CD14-positive monocyte (primary cell): ENCODE measurements at regions not wholly inside any gene's neighbourhood (a gene's known extent, or its start where the extent isn't known, plus 50 kb on each side); places are given as distances from the start of the nearest gene placed in this dataset.

Source experiments
- DNase-seq, 3 donors: peaks; one replicate each; pipeline ENCODE4 v3.0.0-alpha.2; 2011 to 2022
- H2AFZ ChIP-seq: 2 replicates; pipeline ENCODE4 v1.6.0; 2012; ENCODE audit warnings: mild to moderate bottlenecking, low read depth, low read length, inconsistent platforms; ENCODE audit not compliant: insufficient read depth, poor library complexity, severe bottlenecking
- H3K27ac ChIP-seq, 2 donors: 1 replicate in 1 of 2; 2 replicates in 1 of 2; pipeline ENCODE4 v1.5.1; 2012 to 2013; ENCODE audit warnings: low read length in 2 of 2, control low read depth in 1 of 2, inconsistent platforms in 1 of 2, low read depth in 1 of 2, mild to moderate bottlenecking in 1 of 2
- H3K27me3 ChIP-seq, 2 donors: one replicate each; pipeline versions ENCODE4 v1.6.0 to v1.6.1; 2011 to 2013; ENCODE audit warnings: low read length in 2 of 2; ENCODE audit not compliant: control insufficient read depth in 2 of 2, insufficient read depth in 2 of 2
- H3K36me3 ChIP-seq, 2 donors: replicated peaks in 1 of 2; 1 replicate in 1 of 2; 2 replicates in 1 of 2; pipeline versions ENCODE4 v1.5.1 to v1.6.1; 2012 to 2013; ENCODE audit warnings: low read length in 2 of 2, control low read depth in 1 of 2, inconsistent platforms in 1 of 2, mild to moderate bottlenecking in 1 of 2; ENCODE audit not compliant: insufficient read depth in 2 of 2, control insufficient read depth in 1 of 2
- H3K4me1 ChIP-seq, 2 donors: 1 replicate in 1 of 2; 2 replicates in 1 of 2; pipeline versions ENCODE4 v1.5.1 to v1.6.1; 2012 to 2013; ENCODE audit warnings: low read length in 2 of 2, control low read depth in 1 of 2, inconsistent platforms in 1 of 2, mild to moderate bottlenecking in 1 of 2, moderate library complexity in 1 of 2; ENCODE audit not compliant: insufficient read depth in 2 of 2, control insufficient read depth in 1 of 2
- H3K4me2 ChIP-seq: replicated peaks from 2 replicates; pipeline ENCODE3; 2012; ENCODE audit warnings: low read length, moderate library complexity, mild to moderate bottlenecking; ENCODE audit not compliant: poor library complexity, severe bottlenecking; ENCODE audit errors: extremely low read depth
- H3K4me3 ChIP-seq, 3 experiments: fragments of 200-600 bp in 1 of 3; sonication (generic) in 1 of 3; replicated peaks in 1 of 3; 1 replicate in 2 of 3; 2 replicates in 1 of 3; pipeline ENCODE4 v1.5.1; 2011 to 2013; ENCODE audit warnings: low read length in 3 of 3, mild to moderate bottlenecking in 3 of 3, control low read depth in 2 of 3, low read depth in 2 of 3, inconsistent platforms in 1 of 3, moderate library complexity in 1 of 3
- H3K79me2 ChIP-seq: 2 replicates; pipeline ENCODE4 v1.6.0; 2012; ENCODE audit warnings: mild to moderate bottlenecking, control low read depth, inconsistent platforms, low read length, moderate library complexity; ENCODE audit not compliant: insufficient read depth
- H3K9ac ChIP-seq: 2 replicates; pipeline ENCODE4 v1.6.0; 2017; ENCODE audit warnings: low read length, mild to moderate bottlenecking; ENCODE audit not compliant: insufficient read depth, poor library complexity, severe bottlenecking
- H3K9me3 ChIP-seq, 2 donors: replicated peaks in 1 of 2; 1 replicate in 1 of 2; 2 replicates in 1 of 2; pipeline versions ENCODE4 v1.5.1 to v1.6.1; 2012 to 2013; ENCODE audit warnings: low read length in 2 of 2, control low read depth in 1 of 2; ENCODE audit not compliant: control insufficient read depth in 1 of 2, insufficient read depth in 1 of 2
- H4K20me1 ChIP-seq: 2 replicates; pipeline ENCODE4 v1.6.0; 2012; ENCODE audit warnings: mild to moderate bottlenecking, low read length, control low read depth, moderate library complexity; ENCODE audit not compliant: insufficient read depth
- H3K27ac Mint-ChIP-seq, 7 donors: one replicate each; pipeline ENCODE4 v1.8.0; 2020; ENCODE audit warnings: mild to moderate bottlenecking in 7 of 7, mixed read lengths in 7 of 7, moderate library complexity in 6 of 7, inconsistent platforms in 2 of 7
- H3K27me3 Mint-ChIP-seq, 3 donors: one replicate each; pipeline ENCODE4 v1.8.0; 2021 to 2022; ENCODE audit warnings: low read depth in 3 of 3, mild to moderate bottlenecking in 3 of 3, mixed read lengths in 3 of 3, moderate library complexity in 3 of 3, inconsistent platforms in 1 of 3
- H3K36me3 Mint-ChIP-seq, 2 donors: one replicate each; pipeline ENCODE4 v1.8.0; 2020; ENCODE audit warnings: mixed read lengths in 2 of 2, inconsistent platforms in 1 of 2, mild to moderate bottlenecking in 1 of 2
- H3K4me1 Mint-ChIP-seq: one replicate; pipeline ENCODE4 v1.8.0; 2020; ENCODE audit warnings: mild to moderate bottlenecking, mixed read lengths
- H3K4me3 Mint-ChIP-seq, 2 donors: one replicate each; pipeline ENCODE4 v1.8.0; 2020; ENCODE audit warnings: mild to moderate bottlenecking in 2 of 2, mixed read lengths in 2 of 2, moderate library complexity in 1 of 2
- H3K9me3 Mint-ChIP-seq, 7 donors: one replicate each; pipeline ENCODE4 v1.8.0; 2020 to 2022; ENCODE audit warnings: mixed read lengths in 7 of 7, mild to moderate bottlenecking in 6 of 7, moderate library complexity in 6 of 7, inconsistent platforms in 2 of 7
- WGBS: methylation state at CpG from one replicate; pipeline ENCODE4 v1.1.5; 2013; ENCODE audit warnings: missing lambda C conversion rate; ENCODE audit not compliant: insufficient coverage; 5-methylcytosine and 5-hydroxymethylcytosine counted together
- intact Hi-C, 2 donors: fragments of 100-400 bp; cut with micrococcal nuclease; formaldehyde crosslinking; loops; one replicate each; pipeline versions ENCODE4 v1.15.0 to v1.15.1; 2023
- TF ChIP-seq, protein P1 (sequence below): fragments of 200-600 bp; IDR thresholded peaks from one replicate; pipeline ENCODE4 v1.8.0; 2022; ENCODE audit warnings: antibody characterized with exemption, mild to moderate bottlenecking

DNA sequence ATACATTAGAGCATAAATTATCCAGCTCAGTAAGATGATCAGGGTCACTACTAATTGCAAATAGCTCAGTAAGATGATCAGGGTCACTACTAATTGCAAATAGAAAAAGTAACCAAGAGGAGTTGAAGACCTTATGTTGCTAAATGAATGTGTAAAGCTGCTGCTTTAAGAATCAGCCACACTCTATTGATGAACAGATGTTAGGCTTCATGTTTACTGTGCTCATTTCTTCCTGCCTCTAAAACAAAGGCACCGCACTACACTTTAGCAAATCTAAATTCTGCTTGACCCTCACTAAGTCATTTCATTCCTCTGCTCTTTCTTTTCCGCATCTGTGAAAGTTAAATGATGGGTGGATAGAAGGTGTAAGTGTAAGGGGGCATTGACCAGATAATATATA is 92.6 kb upstream of the PLSCR4 start:
- Histone ChIP-seq H3K4me2 (no peak overlapping the region), H3K36me3 (no peaks in the 10 kb centered on the region), H3K4me1 (no peaks in the 10 kb centered on the region), H3K9ac (no peak overlapping the region), H4K20me1 (no peaks in the 10 kb centered on the region), H3K4me3 (no peak overlapping the region), H3K27me3 (no peaks in the 10 kb centered on the region), H3K27ac (no peak overlapping the region), H3K9me3 (no peaks in the 10 kb centered on the region), H2AFZ (no peak overlapping the region), H3K79me2 (no peaks in the 10 kb centered on the region)
- intact Hi-C loops = no loop called here
- H3K27me3 Mint-ChIP-seq = no peaks in the 10 kb centered on the region
- no peaks in the 10 kb centered on the region for H3K4me1 Mint-ChIP-seq
- H3K27ac Mint-ChIP-seq = no peak overlapping the region
- TF ChIP-seq, protein P1, sequence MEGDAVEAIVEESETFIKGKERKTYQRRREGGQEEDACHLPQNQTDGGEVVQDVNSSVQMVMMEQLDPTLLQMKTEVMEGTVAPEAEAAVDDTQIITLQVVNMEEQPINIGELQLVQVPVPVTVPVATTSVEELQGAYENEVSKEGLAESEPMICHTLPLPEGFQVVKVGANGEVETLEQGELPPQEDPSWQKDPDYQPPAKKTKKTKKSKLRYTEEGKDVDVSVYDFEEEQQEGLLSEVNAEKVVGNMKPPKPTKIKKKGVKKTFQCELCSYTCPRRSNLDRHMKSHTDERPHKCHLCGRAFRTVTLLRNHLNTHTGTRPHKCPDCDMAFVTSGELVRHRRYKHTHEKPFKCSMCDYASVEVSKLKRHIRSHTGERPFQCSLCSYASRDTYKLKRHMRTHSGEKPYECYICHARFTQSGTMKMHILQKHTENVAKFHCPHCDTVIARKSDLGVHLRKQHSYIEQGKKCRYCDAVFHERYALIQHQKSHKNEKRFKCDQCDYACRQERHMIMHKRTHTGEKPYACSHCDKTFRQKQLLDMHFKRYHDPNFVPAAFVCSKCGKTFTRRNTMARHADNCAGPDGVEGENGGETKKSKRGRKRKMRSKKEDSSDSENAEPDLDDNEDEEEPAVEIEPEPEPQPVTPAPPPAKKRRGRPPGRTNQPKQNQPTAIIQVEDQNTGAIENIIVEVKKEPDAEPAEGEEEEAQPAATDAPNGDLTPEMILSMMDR = no peak
- no peak for DNase-seq
- H3K36me3 Mint-ChIP-seq = no peaks in the 10 kb centered on the region
- no CpG with 5 or more reads among the region's 2 CpGs for WGBS
- H3K4me3 Mint-ChIP-seq = no peak overlapping the region
- H3K9me3 Mint-ChIP-seq = peaks cover 0 to 2% (median 0%) of the 10 kb centered on the region in 7 donors

DNA sequence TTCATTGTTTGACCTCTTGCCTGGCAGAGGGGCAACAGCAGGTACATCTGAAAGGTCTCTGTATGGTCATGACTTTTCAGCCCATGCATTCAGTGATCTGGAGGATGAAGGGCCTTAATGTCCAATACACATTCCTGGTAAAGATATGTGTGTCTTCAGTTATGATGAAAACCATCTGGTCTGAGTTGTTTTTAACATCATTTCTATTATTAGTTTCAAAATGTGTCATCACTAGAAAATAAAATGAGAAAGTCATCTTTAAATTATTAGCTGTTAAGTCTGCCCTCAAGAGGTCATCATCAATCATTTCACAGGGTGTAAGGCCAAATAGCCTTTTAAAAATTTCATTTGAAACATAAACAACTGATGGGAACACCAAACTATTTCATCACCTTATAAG is 92.1 kb upstream of the PLSCR4 start:
- intact Hi-C loops = no loop called here
- H3K27me3 Mint-ChIP-seq = no peaks in the 10 kb centered on the region
- Histone ChIP-seq H3K79me2 (no peaks in the 10 kb centered on the region), H3K27ac (no peak overlapping the region), H3K9me3 (no peaks in the 10 kb centered on the region), H3K4me2 (no peak overlapping the region), H2AFZ (no peak overlapping the region), H3K4me3 (no peak overlapping the region), H3K27me3 (no peaks in the 10 kb centered on the region), H4K20me1 (no peaks in the 10 kb centered on the region), H3K4me1 (no peaks in the 10 kb centered on the region), H3K36me3 (no peaks in the 10 kb centered on the region), H3K9ac (no peak overlapping the region)
- no peak overlapping the region for H3K27ac Mint-ChIP-seq
- TF ChIP-seq, protein P1 = no peak
- DNase-seq = no peak
- H3K36me3 Mint-ChIP-seq = no peaks in the 10 kb centered on the region
- no peaks in the 10 kb centered on the region for H3K4me1 Mint-ChIP-seq
- peaks cover 0 to 4% (median 0%) of the 10 kb centered on the region in 7 donors for H3K9me3 Mint-ChIP-seq
- H3K4me3 Mint-ChIP-seq = no peak overlapping the region
